GM21515 (cell line): ENCODE measurements at regions not wholly inside any gene's neighbourhood (a gene's known extent, or its start where the extent isn't known, plus 50 kb on each side); places are given as distances from the start of the nearest gene placed in this dataset.
"Not testable (repeated sequence)": the region's sequence is repeated elsewhere in the genome, so short reads cannot be mapped to it uniquely, and the experiment has no call there.

ENCODE experiments used
- ATAC-seq: cut with Tn5 transposase; IDR thresholded peaks from one replicate; pipeline ENCODE4 v1.9.1; 2021; ENCODE audit not compliant: unreplicated experiment

DNA sequence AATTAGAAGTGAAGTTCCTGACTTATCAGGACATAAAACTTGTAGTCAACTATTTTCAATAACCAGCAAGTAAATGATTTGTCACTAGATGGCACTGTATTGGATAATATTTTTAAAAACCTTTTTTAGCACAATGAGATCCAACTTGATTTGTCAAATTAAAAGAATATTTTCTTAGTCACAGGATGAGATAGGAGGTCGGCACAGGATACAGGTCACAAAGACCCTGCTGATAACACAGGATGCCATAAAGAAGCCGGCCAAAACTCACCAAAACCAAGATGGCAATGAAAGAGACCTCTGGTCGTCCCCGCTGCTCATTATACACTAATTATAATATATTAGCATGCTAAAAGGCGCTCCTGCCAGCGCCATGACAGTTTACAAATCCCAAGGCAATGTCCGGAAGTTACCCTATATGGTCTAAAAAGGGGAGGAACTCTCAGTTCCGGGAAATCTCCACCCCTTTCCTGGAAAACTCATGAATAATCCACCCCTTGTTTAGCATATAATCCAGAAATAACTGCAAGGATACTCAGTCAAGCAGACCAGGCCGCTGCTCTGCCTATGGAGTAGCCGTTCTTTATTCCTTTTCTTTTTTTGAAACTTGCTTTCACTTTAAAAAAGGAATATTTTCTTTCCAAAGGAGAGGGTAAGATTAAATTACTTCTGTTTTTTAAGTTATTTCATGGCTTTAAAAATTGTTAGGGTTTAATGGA, 255.7 kb upstream of the MKLN1 start:
- ATAC-seq: no peak

DNA sequence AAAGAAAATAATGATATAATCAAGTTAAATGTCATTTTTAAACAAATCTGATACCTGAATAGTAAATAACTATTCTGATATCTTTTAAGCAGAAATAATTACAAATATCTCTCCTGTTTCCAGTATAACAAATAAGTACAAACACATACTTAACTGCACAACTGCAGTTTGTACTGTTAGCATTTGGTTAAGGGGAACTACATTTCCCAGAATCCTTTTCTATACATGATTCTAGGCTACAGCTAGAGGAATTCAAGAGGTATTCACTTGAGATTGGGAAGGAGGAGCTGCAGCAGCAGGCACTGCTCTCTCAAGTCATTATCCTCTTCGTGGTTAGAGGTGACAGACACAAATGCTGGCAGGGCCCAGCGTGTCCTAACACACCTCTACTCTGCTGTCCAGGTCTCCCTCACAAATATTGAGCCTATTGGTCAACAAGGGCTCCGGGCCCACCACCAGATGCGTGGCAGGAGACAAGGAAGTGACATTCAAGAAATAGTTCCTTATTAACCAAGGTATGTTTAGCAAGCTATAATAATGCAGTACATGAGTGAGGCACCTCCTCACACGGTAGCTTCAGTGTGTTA, 255.1 kb upstream of the MKLN1 start:
- ATAC-seq: no peak

DNA sequence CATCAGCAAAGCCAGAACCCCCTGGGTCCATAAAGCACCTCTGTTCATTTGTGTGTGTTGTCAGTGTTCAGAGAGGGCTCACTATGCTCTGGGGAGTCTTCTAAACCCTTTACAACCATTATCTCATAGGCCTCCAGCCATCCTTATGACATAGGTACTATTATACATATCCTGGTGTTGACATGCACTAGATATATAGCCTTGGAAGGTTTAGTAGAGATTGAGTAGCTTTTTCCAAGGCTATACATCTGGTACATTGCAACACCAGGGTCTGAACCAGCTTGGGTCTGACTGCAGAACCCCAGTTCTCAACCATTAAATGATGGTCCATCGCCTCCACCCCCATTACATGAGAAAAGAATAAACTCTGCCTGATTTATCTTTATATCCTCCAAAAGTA, 253.6 kb upstream of the MKLN1 start:
- ATAC-seq: no peak

DNA sequence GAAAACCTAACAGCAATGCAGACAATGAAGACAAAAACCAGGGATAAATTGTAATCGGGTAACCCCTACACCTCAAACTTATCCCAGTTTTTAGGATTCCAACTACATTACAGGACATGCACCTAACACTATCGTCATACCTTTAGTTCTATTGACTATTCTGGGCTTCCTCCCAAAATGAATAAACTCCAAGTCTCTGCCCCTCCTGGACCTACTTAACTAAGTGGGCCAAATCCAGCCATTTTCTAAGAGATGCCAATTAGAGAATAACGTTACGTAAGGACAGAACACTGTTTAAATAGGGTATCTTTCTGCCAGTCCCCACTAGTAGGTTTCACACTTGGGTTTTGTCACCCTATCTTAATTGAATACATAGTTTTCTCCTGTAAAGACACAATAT, 253.1 kb upstream of the MKLN1 start:
- ATAC-seq: no peak

DNA sequence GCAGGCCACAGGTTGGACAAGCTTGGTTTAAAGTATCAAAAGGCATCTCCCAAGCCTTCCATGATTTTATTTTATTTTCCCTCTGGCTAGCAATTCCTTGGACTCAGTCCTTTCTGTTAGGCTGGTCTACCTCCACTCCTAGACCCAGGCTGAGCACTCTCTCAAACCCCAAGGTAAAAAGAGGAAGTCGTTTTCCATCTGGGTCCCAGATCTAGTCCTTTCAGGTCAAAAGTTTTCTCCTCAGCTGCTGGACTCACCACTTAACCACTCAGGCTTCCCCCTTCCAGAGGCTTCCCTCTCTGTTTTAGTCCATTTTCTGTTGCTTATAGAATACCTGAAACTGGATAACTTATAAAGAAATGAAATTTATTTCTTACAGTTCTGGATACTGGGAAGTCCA, 252.3 kb upstream of the MKLN1 start:
- no peak for ATAC-seq

DNA sequence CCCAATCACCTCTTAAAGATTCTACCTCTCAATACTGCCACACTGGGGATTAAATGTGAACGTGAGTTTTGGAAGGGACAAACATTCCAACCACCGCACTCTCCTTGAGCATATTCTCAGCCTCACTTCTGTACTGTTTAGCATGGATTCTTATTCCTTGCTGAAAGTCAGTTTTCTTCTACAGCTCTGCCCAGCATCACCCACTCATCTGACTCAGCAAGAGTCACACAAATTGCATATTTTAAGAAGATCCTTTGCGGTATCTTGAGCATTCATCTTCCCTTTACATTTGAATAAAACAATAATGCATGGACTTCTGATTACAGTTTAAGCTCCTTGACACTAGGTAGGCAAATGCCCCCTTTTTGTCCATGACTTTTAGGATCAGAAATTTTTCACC, 251.6 kb upstream of the MKLN1 start:
- ATAC-seq: no peak

DNA sequence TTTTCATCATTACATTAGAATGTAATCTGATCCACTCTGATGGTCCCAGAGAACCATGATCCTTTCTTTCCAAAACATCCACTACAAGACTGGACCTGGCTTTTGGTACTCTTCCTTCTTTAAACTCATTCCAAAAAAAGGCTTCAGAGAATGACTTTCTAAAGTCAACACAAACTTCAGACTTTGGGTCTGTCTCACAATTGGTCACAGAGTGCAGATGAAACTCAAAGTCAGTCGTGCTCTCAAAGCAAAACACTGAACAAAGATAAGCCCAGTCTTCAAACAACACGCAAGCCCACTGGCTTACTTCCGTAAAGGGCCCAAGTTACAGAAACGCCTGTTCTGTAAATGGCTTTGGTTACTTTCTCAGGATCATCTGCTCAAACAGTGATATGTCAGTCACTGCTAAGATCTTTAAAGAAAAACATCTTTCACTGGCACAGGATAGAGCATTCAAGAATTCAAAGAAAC, 250.9 kb upstream of the MKLN1 start:
- ATAC-seq: no peak

DNA sequence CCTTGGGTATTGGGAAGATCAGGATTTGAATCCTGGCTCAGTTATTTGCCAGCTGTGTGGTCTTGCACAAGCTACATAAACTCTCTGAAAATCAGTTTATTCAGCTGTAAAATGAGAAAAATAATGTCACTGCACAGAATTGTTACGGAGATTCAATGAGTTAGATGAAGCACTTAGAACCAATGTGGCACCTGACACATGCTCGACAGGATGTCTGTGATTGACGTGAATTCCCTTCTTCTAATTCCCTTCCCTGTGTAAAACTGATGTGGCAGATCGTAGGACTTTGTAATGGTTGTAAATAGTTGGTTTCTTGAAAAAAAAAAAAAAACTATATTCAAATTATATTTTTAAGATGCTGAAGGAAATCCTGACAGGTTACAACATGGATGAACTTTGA, 249.9 kb upstream of the MKLN1 start:
- ATAC-seq: no peak

DNA sequence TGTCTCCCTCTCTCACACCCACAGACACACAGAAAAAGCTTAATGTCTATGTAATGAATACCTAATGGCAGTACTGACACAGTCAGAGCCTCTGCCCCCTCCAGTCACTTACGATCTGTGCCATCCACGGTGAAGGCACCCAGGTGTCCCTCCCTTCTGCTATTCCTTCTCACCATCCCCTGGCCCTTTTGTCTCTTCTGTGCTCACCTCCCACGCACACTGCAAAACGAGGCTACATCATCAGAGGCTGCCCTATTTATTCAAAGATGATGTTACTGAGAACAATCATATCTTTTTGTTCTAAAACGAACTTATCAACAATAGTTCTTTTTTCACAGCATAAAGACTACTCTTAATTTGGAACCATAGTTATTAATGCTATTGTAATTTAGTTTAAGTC, 246.9 kb upstream of the MKLN1 start:
- no peak for ATAC-seq

DNA sequence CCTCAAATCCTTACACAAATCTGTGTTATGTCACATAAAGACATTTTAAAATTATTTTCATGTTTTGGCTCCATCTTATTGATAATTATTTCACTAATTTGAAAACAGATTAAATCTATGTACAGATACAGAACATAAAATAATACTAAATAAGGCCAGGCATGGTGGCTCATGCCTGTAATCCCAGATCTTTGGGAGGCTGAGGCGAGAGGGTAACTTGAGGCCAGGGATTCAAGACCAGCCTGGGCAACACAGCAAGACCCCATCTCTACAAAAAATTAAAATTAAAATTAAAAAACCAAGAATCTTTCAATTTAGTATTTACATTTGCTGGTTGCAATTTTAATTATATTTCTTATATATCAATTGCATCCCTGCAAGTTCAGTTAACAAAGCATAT, 246.4 kb upstream of the MKLN1 start:
- no peak for ATAC-seq

DNA sequence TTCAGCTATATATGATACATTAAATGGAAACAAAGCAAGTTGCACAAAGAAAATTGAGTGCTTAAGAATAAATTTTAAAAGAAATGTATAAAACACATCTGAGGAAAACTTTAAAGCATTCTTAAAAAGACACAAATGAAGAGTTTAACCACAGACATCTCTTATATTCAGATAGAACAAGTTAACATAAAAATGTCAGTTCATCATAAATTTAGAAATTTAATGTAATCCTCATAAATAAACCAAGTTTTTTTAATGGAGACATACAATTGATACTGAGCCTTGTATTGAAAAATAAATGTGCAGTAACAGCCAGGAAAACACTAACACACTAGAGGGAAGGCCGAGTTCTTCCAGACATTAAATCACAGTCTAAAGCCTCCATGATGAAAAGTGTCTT, 243.9 kb upstream of the MKLN1 start:
- ATAC-seq: no peak

DNA sequence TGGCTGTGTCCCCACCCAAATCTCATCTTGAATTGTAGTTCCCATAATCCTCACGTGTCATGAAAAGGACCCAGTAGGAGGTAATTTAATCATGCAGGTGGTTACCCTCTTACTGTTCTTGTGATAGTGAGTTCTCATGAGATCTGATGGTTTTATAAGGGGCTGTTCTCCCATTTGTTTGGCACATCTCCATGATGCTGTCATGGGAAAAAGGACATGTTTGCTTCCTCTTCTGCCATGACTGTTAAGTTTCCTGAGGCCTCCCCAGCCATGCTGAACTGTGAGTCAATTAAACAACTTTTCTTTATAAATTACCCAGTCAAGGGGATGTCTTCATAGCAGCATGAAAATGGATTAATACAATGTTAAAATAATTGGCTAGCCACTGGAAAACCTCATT, 243.3 kb upstream of the MKLN1 start:
- not testable (repeated sequence) for ATAC-seq

DNA sequence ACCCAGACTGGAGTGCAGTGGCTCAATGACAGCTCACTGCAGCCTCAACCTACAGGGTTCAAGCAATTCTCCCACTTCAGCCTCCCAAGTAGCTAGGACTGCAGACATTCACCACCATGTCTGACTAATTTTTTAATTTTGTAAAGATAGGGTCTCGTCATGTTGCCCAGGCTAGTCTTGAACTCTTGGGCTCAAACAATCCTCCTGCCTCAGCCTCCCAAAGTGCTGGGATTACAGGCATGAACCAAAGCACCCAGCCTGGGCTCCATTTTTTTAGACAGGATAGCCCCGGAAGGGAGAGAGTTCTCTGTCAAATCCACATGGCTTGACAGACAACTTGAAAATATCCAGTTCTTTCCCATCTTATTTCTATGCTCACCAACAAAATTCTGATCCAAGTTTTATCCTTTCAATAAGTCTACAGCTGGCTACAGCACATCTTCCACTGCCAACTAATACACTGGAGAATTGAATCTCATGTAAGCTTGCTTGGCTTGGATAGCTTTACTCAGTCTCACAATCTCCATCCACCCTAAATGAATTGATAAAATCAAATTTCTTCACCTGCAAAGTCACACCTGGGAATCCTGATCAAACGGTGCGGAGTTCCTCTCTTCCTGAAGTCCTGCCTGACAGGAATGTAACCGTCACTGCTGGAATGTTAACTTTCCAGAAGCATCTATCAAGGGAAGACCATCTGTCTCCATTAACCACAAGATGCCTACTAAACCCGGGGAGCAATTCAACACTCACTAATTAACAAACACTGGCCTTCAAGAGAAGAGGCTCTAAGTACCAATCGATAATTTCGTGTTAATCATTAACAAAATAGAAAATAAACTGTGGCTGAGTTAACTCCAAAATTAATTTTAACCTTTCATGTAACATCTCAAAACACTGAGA, 239.7 kb upstream of the MKLN1 start:
- ATAC-seq: no peak

DNA sequence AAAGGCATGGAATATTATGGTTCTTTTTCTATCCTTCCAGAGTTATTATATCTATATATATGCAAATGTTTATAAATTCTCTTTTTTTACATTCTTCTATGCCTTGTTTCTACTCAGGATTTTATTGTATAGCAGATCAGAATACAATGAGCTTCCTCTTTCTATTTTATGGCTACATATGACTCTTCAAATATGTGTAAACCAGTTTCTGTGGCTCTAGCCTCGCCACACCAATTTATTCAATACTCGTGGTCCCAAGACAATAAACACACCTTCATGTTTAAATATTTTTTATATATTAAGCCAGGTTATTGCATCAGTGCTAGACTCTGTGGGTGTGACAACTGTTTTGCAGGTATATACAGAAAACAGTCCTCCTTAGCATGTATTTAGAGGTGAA, 237.5 kb upstream of the MKLN1 start:
- no peak for ATAC-seq

DNA sequence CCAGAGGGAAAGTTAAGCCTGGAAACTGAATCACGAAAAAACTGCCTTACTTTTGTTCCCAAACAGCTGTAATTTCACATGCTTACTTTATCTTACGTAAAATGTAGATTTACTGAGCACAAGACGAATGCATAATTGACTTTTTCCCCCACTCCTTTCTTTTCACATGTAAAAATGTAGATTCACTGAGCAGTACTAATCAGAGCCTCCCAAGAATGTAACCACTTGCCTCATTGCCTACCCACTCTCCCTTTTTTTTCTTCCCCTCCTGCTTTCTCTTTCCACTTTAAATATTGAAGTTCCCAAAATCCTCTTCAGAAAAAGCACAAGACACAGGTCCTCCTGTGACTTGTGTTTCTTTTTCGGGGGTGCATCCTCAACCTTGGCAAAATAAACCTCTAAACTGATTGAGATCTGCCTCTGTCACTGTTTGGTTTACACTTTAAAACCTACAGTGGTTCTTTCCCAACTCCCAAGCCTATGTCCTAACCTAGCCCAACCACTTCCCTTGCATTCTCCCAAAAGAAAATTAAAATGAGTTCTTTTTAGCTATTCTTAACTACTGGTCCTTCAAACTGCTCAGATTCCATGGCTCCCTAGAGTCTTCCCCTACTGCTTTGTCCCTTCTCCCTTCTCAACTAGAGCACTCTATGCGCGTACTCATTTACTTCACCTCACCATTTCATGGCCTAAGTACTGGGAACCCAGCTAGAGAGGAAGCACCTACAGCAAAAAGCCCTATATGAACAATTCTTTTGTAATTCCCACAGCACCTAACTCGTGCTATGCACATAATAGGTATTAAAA, 236.6 kb upstream of the MKLN1 start:
- no peak for ATAC-seq

DNA sequence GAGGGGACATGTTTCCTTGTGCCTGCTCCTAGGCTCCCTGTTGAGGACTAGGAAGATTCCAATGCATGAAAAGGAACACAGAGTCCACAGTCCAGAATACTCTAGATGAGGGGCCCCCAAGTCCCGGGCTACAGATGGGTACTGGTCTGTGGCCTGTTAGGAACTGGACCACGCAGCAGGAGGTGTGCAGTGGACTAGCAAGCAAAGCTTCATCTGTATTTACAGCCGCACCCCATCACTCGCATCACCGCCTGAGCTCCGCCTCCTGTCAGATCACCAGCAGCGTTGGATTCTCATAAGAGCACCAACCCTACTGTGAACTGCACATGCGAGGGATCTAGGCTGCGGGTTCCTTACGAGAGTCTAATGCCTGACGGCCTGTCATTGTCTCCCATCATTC, 233.0 kb upstream of the MKLN1 start:
- no peak for ATAC-seq

DNA sequence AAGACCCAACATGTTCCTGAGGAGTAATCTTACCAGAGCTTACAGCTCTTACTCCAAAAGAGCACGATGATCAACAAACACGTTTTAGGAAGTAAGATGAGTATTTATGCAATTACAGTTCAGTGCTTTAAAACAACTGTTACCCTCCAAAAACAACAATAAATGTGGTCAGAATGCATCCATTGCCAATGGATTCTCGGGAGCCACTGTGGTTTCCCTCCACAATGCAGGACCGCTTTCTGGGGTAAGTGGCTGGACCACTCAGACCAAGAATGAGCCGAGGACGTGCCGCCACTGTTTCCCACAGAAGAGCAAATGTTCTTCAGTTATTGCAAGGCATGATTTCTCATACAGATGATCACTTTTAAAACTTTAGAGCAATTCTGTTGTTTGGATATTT, 232.3 kb upstream of the MKLN1 start:
- ATAC-seq: no peak

DNA sequence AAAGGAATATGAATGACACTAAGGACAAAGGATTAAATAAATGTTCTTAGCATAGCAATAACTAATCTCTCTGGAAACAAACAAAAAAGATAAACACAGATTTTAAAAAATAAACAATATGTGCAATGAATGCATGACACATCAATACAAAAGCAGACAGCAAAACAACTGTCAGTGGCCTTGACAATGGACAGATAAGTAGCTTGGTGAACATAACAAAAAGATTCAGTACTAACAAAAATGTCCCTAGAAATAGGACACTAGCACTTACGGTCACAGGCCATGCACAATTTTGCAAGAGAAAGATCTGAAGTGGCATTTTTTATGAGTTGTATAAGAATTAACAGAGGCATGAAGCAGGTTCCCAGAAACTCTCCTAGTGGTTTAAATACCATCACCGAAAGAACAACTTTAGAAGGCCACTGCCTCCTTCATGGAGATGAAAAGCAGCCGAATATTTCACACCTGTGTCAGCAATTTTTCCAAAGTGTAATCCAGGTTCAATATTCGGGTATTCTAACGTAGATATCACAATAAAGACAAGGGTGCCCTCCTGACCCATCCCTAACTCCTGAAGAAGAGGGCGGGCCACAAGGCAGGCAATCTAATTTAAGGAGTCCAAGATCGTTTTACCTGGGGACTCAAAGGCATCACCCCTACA, 231.3 kb upstream of the MKLN1 start:
- ATAC-seq: no peak

DNA sequence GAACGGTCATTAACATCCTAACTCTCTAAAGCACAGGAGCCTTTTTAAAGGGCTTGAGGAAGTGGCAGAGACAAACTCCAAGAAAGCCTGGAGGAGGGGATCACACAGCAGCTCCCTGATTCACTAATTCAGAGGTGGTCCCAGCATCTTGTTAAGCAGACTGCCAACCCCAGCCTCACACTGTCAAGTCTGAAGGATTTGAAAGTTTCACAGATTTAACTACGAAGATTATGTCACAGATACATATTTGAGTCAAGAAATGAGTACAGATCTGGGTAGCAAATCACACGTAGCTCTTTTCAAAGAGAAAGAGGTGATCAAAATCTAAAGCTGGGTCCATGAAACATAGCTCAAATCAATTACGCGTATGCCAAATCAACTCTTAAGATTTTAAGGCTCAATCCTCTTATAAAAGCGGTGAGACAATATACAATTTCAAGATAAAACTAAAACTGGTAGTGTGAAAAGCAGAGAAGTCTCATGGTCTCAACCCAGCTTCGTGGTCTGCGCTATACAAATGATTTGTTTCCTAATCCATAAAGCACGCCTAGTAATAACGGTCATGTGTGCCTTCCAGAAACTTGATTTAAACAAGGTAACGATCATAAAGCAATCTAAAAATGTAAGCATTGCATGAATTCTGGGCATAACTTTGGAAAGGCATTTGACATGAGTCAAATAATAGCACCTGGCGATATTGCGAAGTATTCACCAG, 229.9 kb upstream of the MKLN1 start:
- no peak for ATAC-seq

DNA sequence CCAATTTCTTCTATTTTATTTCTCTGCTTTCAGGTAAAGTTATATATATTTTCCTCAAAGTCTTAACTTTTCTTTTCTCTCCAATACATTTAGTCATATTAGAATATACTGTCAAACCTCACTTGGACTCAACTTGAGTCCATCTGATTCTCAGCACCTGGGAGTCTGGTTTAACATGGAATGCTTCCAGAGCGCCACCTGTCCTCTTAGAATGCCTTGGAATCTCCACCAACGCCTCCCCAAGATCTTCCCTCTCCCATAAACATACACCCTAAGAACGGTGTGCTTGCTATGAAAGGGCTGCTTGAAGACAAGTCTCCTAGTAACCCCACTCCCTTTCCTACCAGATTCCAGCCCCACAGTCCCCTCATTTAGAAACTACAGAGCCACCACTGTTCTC, 229.1 kb upstream of the MKLN1 start:
- ATAC-seq: no peak
